Stimulated activated CD8-positive, alpha-beta memory T cell treated with anti-CD3 and anti-CD28 coated beads, Interleukin-12 subunit alpha, Interleukin-12 subunit beta, amount 100 ng/mL, for 1 hour (primary cell): ENCODE measurements at regions not wholly inside any gene's neighbourhood (a gene's known extent, or its start where the extent isn't known, plus 50 kb on each side); places are given as distances from the start of the nearest gene placed in this dataset.

Experiments used
- DNase-seq: peaks from one replicate; pipeline ENCODE4 v3.0.0-alpha.2; 2020; ENCODE audit warnings: low read depth

GRCh38 chr10:15462253-15462897, 91.3 kb upstream of the FAM171A1 start:
- DNase-seq: no peak

- no peak for DNase-seq
Measured at GRCh38 chr10:15461353-15462108, 90.4 kb upstream of the FAM171A1 start.

DNA sequence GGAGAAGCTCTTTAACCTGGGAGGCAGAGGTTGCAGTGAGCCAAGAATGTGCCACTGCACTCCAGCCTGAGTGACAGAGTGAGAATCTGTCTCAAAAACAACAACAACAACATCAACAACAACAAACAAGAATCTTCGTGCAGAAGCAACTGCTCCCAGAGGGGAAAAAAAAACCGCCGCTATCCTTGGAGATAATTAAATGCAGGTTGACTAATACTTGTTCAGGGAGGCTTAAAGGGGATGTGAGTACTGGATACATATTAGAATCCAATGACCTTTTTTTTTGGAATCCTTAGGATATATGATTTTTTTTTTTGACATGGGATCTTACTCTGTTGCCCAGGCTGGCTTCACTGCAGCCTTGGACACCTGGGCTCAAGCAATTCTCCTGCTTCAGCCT, 89.6 kb upstream of the FAM171A1 start:
- DNase-seq: no peak

DNA sequence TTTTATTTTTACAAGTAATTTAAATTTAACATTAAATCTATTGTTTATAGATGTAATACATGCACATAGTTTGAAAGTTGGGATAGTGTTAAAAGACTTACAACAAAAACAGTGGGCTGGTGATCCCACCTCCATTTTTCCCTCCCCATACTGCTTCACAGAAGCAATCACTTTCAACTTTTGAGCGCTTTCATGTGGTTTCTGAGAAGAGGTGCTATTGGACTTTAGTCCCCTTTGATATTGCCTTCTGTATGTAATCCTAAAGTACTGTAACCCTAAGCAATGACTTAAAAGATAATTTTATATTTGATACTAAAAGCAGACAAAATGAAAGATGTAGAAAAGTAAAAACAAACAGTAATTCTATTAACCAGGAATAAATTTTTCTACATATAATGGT, 88.1 kb upstream of the FAM171A1 start:
- no peak for DNase-seq

- DNase-seq: no peak
Measured at GRCh38 chr10:15457382-15457781, 86.3 kb upstream of the FAM171A1 start.

DNA sequence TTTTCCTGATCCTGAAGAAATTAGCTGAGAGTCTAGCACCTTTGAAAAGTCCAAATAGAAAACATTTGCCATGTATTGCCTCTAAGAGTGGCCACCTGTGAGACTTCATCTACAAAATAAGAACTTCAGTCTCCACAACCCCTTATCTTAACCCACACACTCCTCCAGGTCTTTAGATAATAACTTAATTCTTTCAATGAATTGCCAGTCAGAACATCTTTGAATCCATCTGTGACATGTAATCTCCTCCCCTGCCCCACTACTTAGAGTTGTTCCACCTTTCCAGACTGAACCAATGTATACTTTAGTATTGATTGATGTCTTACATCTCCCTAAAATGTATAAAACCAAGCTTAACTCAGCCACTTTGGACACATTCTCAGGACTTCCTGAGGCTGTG, 84.4 kb upstream of the FAM171A1 start:
- DNase-seq: no peak

GRCh38 chr10:15453926-15454325, 82.8 kb upstream of the FAM171A1 start:
- DNase-seq: no peak

DNA sequence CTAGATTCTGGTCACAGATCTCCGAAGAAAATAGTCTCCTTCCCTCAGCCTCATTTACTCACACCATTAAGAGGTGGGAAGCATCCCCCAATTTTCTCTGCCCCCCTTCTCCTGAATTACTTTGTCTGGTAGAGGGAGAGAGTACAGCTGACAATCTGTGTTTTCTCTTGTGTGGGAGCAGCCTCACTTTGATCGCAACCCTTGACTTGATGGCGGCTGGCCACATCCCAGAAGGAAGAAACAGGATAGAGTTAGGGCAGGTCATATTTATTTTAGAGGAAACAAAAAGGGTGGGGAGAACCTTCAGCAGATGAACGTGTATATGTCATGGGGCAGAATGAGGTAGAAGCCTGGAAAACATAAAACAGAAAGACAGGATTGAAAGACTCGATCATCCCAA, 82.4 kb upstream of the FAM171A1 start:
- no peak for DNase-seq

GRCh38 chr10:15452545-15452944, 81.5 kb upstream of the FAM171A1 start:
- DNase-seq: no peak

DNA sequence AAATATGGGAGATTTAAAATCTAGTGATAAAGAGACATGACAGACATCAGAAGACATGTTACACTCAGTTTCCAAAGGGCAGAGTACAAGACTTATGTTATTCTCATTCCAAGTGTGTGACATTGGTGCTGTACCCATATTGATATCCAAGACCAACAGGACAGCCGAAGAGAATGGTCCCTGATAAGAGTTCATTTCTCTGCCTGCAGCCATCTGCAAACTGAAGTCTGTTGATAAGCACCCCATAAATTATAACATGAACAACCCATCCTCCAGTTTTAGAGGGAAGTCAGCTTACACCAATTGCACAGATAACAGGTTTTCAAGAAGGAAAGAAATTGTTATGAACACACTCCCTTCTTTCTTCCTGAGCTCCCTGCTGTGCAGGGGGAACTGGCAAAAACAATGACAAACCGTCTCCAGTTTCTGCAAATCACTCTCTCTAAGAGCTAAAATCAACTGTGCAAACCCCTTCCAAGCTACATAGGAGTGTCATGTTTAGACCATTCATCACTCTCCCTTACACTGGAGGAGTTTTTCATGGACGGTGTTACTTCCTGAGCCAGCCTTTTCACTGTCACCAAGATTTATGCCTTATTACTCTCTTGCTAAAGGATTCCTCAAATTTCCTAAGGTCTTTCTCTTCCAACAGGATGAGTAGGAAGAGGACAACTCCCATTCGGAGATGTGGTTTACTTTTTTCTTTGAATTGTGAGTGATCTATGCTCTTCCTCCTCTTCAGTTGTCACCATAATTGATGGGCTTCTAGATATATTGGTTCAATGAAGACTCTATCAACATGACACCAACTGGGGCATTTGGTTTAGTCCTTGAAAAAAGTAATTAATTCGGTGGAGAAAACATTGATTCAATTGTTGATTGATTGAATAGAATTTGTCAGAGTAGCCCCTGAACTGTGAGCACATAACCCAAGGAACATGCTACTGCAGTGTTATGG, 80.3 kb upstream of the FAM171A1 start:
- no peak for DNase-seq

- no peak for DNase-seq
Measured at GRCh38 chr10:15448598-15448997, 77.5 kb upstream of the FAM171A1 start.

- DNase-seq: no peak
Measured at GRCh38 chr10:15445006-15445390, 73.9 kb upstream of the FAM171A1 start.

DNA sequence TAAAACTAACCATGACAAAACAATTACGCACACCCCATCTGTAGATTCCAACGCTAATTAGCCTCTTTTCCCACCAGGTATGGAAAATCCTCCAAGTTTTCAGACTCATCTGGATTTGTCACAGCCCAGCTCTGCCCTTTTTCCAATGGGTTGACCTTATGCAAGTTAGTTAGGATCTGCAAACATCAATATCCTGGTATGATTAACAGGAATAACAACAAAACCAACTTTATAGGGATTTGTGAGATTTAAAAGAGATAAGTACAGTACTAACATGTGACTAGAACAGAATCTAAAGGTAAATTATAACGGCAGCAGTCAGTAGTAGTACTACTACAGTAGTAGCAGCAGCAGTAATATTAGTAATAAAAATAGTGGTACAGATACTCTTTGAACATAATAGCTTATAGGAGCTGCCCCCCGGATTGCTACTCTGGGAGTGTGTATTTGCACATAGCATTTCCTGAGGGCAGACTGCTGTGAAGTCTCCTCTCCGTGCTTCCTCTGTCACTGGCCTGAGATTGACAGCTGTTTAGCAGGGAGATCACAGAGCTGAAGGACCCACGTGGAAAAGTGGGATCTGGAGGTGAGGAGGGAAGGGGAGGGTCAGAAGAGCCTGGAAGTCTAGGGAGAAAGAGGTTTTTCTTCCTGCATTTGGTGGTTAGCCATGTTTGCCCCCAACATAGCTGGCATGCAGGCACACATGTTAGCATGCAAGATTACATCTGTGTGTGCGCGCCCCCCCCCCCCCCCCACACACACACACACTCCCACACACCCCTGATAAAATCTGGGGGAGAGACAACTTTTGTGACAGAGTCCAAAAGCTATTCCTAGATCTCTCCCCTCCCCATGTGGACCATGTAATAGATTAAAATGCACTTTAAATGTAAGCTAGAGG, 73.3 kb upstream of the FAM171A1 start:
- no peak for DNase-seq

GRCh38 chr10:15442056-15442455, 71.0 kb upstream of the FAM171A1 start:
- DNase-seq: no peak

GRCh38 chr10:15440204-15440711, 69.2 kb upstream of the FAM171A1 start:
- DNase-seq: no peak

DNA sequence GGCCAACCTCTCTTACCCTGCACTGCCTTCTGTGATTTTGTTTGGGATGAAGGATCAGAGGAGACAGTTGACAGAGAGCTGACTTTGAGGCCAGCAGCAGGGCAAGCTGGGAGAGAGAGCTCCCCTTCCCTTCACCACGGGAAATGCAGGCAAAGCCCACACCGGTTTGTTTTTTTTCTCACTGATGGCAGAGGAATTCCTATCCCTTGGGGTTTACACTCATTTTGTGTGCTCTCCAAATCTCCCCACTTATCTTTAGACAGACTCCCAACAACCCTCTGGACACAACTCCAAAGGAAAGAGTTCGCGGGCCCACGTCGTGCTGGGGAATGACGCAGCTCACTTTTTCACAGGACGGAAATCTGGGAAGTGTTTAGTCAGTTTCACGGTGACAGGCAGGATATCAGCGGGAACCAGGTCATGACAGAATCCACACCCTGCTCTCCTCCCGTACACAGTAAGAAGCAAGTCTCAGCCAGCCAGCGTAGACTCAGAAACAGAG, 68.3 kb upstream of the FAM171A1 start:
- no peak for DNase-seq

DNA sequence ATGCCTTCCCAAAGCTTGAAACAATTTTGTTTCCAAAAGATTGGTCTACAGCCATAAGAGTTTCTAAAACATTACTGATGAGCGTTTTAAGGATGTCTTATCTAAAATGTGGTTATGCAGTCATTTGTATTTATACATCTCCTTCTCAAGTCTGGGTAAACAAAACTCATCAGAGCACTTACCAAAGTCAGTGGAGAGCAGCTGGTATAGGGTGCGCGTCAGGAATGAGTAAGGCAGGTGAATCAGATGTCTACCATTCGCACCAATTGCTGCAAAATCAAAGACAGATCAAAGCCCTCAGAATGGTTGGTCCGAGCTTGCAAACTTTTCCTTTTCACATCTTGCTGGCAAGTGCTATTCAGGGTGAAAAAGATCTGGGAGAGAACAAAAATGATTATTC, 65.6 kb upstream of the FAM171A1 start:
- no peak for DNase-seq

DNA sequence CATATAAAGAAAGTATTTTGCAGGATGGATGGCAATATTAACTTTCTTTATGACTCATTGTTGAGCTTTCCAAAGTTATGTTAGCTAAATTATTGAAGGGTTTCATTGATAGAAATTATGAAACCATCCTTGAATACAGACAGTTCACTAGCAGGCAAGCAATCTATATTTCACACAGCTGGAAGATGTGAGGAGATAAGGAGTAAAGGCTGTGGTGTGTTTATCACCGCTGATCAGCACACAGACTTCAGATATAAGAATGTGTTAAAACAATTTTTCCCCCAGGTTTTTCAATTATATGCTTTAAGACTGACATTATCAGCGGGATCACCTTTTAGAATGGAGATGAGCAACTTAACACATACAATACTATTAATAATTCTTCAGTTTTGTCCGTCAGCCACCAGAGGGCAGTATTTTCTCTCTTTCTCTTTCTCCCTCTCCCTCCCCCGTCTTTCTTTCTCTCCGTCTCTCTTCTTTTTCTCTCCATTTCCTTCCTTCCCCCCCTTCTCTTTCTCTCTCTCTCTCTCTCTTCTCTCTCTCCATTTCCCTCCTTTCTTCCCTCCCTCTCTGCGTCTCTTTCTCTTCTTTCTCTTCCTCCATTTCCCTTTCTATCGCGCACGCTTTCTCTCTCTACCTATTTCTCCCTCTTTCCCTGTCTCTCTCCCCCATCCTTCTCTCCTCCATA, 62.9 kb upstream of the FAM171A1 start:
- DNase-seq: peak; percentile 22

- DNase-seq: no peak
Measured at GRCh38 chr10:15432266-15432665, 61.2 kb upstream of the FAM171A1 start.

DNA sequence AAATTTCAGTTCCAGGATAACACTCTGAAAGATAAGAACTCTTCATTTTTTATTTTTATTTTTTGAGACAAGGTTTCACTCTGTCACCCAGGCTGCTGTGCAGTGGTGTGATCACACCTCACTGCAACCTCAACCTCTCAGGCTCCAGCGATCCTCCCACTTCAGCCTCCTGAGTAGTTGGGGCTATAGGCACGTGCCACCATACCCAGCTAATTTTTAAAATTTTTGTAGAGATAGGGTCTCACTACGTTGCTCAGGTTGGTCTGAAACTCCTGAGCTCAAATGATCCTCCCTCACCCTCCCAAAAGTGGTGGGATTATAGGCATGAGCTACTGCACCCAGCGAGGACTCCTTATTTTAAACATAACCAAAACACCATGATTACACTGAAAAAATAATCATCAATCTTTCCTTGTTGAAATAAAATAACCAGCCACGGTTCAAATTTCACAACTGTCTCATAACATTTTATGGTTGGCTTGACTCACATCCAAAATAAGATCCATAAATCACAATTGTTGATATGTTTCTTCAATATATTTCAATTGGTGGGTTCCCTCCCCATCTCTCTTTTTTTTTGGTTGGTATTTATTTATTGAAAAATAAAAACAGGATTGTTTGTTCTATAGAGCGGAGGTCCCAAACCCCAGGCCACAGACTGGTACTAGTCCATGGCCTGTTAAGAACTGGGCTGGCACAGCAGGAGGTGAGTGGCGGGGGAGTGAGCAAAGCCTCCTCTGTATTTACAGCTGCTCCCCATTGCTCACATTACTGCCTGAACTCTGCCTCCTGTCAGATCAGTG, 60.1 kb upstream of the FAM171A1 start:
- no peak for DNase-seq
